ENCODE measurements at regions not wholly inside any gene's neighbourhood (a gene's known extent, or its start where the extent isn't known, plus 50 kb on each side); places are given as distances from the start of the nearest gene placed in this dataset.
A peak's percentile ranks its signal among the peaks of the same experiment; 100 is the strongest.

DNA sequence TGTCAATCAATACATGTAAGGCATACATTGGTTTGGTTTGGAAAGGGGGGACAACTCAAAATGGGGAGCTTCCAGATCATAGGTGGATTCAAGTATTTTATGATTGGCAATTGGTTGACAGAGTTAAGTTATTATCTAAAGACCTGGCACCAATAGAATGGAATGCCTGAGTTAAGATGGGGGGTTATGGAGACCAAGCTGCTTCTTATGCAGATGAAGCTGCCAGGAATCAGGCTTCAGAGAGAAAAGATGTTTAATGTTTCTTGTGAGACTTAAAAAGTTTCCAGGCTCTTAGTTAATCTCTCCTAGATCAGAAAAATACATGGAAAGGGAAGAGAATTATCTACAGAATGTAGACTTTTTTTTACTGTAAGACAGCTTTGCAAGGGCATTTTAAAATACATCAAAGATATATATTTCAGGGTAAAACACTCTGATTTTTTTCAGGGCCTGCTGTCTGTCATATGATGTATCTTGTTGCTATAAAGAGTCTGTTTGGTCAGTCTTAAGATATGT is 1343.2 kb upstream of the LRRTM1 start:
- H3K4me3 ChIP-seq (ENCODE audit: low read depth, low read length) = no peak overlapping the region
- TF ChIP-seq, protein P1, sequence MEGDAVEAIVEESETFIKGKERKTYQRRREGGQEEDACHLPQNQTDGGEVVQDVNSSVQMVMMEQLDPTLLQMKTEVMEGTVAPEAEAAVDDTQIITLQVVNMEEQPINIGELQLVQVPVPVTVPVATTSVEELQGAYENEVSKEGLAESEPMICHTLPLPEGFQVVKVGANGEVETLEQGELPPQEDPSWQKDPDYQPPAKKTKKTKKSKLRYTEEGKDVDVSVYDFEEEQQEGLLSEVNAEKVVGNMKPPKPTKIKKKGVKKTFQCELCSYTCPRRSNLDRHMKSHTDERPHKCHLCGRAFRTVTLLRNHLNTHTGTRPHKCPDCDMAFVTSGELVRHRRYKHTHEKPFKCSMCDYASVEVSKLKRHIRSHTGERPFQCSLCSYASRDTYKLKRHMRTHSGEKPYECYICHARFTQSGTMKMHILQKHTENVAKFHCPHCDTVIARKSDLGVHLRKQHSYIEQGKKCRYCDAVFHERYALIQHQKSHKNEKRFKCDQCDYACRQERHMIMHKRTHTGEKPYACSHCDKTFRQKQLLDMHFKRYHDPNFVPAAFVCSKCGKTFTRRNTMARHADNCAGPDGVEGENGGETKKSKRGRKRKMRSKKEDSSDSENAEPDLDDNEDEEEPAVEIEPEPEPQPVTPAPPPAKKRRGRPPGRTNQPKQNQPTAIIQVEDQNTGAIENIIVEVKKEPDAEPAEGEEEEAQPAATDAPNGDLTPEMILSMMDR (IDR thresholded peaks at IDR 0.05; ENCODE audit: control insufficient read depth, extremely low read depth, insufficient read depth) = no peak
- DNase-seq (ENCODE audit: low read depth) = no peak

DNA sequence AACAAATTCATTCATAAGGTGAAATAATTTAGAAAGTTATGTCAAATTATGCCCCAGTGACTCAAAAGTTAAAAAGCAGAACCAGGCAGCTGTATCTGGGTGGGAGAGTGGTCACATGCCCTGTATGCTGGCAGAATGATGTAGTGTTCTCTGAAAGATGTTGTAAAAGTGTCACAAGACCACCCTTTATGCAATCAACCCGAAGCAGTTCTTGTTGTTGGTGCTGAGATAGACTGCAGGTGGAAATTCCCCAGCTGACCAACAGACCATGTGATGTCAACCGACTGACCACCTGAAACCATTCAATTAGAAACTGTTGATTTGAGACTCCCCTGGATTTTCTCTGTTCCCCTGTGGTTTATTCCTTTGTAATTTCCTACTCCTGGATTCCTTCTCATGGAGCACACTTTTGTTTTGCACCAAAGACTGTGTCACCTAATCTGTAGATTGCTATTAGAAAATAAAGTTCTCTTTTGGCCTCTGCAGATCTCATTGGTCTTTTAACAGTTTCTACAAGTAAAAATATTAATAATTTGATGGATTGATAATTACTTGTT is 1341.3 kb upstream of the LRRTM1 start:
- no peak for DNase-seq (ENCODE audit: low read depth)
- no peak overlapping the region for H3K4me3 ChIP-seq (ENCODE audit: low read depth, low read length)
- TF ChIP-seq, protein P1 (IDR thresholded peaks at IDR 0.05; ENCODE audit: control insufficient read depth, extremely low read depth, insufficient read depth) = no peak

DNA sequence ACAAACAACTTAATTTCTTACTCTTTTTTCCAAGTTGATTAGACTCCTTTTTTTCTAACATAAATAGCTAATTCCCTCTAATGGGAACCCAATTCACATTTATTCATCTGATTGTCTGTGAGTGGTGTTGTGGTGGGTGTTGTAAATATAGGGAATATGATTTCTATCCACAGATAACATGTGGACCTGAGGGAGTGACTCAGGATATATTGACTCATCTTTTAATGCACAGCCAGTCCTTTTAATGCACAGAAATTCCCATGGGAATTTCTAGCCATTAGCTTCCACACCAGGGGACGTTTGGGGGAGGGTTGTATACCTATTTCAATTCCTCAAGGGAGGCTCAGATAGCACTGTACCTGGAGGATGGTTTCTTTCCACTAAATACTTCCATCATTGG is 1339.6 kb upstream of the LRRTM1 start:
- TF ChIP-seq, protein P1 (IDR thresholded peaks at IDR 0.05; ENCODE audit: control insufficient read depth, extremely low read depth, insufficient read depth) = no peak
- H3K4me3 ChIP-seq (ENCODE audit: low read depth, low read length) = no peak overlapping the region
- no peak for DNase-seq (ENCODE audit: low read depth)

DNA sequence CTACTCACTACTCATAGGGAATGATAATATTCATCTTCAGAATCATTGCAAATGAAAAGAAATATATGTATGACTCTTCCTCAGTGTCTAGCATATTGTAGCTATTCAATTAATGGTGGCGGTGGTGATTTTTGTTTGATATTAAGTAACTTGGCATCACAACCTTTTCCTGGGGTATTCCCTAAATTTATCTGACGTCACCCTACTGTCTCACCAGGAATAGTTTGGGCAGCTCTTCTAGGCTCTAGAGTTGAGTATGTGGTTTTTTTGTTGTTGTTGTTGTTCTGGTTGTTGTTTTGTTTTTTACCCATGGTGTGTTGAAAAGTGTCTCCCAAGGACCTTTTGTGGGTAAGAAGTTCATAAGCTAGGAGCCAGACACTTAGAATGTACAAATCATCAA is 1320.3 kb upstream of the LRRTM1 start:
- H3K4me3 ChIP-seq (ENCODE audit: low read depth, low read length) = no peak overlapping the region
- TF ChIP-seq, protein P1 (IDR thresholded peaks at IDR 0.05; ENCODE audit: control insufficient read depth, extremely low read depth, insufficient read depth) = no peak
- no peak for DNase-seq (ENCODE audit: low read depth)

DNA sequence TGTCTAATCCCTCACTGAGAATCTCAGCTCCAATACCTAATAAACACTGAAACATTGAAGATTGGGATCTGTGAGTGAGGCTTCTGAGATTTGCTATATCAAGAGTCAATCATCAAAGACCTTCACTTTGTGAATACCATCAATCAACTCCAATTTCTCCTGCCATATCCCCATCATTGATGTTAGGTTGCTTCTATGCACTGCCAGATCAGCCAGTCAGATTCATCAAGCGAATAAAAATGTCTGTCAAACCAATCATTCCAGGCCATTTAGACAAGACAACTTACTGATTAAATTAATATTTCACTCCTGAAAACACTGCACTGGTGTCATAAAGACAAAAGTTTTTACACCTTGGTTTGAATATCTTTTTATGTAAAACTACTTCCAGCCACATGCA is 1295.5 kb upstream of the LRRTM1 start:
- H3K4me3 ChIP-seq (ENCODE audit: low read depth, low read length) = no peak overlapping the region
- DNase-seq (ENCODE audit: low read depth) = no peak
- TF ChIP-seq, protein P1 (IDR thresholded peaks at IDR 0.05; ENCODE audit: control insufficient read depth, extremely low read depth, insufficient read depth) = no peak

DNA sequence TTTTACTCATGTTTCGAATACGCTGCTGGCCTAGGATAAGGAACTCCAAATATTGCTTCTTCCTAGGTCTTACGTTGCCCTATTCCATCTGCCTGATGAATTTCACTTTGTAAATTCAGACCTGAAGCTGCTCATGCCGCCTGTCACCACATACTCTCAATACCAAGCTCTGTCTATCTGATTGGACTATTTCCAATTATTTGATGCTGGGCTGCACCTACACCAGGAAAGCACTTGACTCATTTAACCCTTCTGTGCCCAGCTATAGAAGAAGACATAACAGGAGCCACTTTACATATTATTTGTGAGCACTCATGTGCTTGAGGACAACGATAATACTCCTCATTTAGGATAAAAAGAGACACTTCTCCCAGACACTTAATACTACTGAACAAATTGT is 1293.9 kb upstream of the LRRTM1 start:
- DNase-seq (ENCODE audit: low read depth) = peak; percentile 15
- no peak overlapping the region for H3K4me3 ChIP-seq (ENCODE audit: low read depth, low read length)
- TF ChIP-seq, protein P1 (IDR thresholded peaks at IDR 0.05; ENCODE audit: control insufficient read depth, extremely low read depth, insufficient read depth) = no peak

DNA sequence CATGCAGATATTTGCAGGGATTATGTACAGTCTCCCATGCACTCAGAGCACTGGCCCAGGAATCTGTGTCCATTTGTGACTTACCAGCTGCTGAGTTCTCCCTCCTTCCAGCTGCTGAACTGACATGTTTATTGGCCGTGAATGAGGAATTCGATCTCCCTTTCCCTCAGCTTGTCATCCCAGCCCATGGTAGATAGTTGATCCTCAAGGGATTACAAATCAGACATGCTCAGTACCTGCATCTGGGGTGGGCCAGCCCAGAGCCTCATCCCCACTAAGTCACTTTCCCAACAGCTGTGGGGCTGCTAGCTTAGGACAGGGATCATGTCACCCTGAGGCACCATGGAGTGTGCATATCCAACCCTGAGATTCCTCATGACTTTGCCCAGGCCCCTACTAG is 1284.9 kb upstream of the LRRTM1 start:
- DNase-seq (ENCODE audit: low read depth) = no peak
- TF ChIP-seq, protein P1 (IDR thresholded peaks at IDR 0.05; ENCODE audit: control insufficient read depth, extremely low read depth, insufficient read depth) = no peak
- H3K4me3 ChIP-seq (ENCODE audit: low read depth, low read length) = no peak overlapping the region
